SK-N-MC (cell line): ENCODE measurements at regions not wholly inside any gene's neighbourhood (a gene's known extent, or its start where the extent isn't known, plus 50 kb on each side); places are given as distances from the start of the nearest gene placed in this dataset.
"Not testable (repeated sequence)": the region's sequence is repeated elsewhere in the genome, so short reads cannot be mapped to it uniquely, and the experiment has no call there.

Experiments used
- DNase-seq: peaks from one replicate; pipeline ENCODE4 v3.0.0-alpha.2; 2011; ENCODE audit warnings: low read depth, low spot score
- H3K27ac ChIP-seq: fragments of 200-600 bp; sonication (generic); 2 replicates; pipeline ENCODE4 v1.5.1; 2016; ENCODE audit warnings: mixed run types
- H3K36me3 ChIP-seq: fragments of 200-600 bp; sonication (generic); 2 replicates; pipeline ENCODE4 v1.6.1; 2017; ENCODE audit warnings: antibody characterized with exemption, low read length, mixed read lengths; ENCODE audit not compliant: insufficient read depth
- H3K4me3 ChIP-seq: fragments of 200-600 bp; sonication (generic); 2 replicates; pipeline ENCODE4 v1.5.1; 2016
- H3K9ac ChIP-seq: fragments of 200-600 bp; sonication (generic); 2 replicates; pipeline ENCODE4 v1.8.0; 2017; ENCODE audit warnings: mixed run types, mixed read lengths; ENCODE audit not compliant: insufficient read length
- H3K9me3 ChIP-seq: fragments of 200-600 bp; sonication (generic); 2 replicates; pipeline ENCODE4 v1.6.1; 2017; ENCODE audit warnings: low read depth, mild to moderate bottlenecking, antibody characterized with exemption, low read length, moderate library complexity, mixed read lengths
- EZH2 ChIP-seq: fragments of 200-600 bp; sonication (generic); IDR thresholded peaks from one replicate; pipeline ENCODE4 v1.6.1; 2017; ENCODE audit warnings: antibody characterized with exemption
- FOXP2 ChIP-seq: optimal IDR thresholded peaks from 2 replicates; pipeline ENCODE3; 2011; ENCODE audit warnings: mild to moderate bottlenecking, moderate library complexity; ENCODE audit not compliant: insufficient read depth; ENCODE audit errors: extremely low read length, control extremely low read depth
- POLR2AphosphoS5 ChIP-seq: IDR thresholded peaks from 2 replicates; pipeline ENCODE4 v1.6.1; 2012; ENCODE audit warnings: mild to moderate bottlenecking, low read depth, low read length, borderline replicate concordance

DNA sequence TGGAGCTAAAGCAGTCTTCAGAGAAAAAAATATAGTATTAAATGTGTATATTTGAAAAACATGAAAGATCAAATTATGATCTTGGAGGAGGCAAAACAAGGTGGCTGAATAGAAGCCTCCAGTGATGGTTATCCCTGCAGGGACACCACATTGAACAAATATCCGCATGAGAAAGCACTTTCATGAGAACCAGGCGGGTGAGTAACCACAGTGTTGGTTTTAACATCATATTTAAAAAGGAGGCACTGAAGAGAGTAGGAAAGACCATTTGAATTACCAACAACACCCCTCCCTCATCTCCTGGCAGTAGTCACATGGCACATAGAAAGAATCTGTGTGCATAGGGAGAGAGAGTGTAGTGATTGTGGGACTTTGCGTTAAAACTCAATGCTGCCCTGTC, 759.6 kb upstream of the NRXN1 start:
- Histone ChIP-seq H3K4me3 (no peak overlapping the region), H3K36me3 (no peaks in the 10 kb centered on the region), H3K9me3 (no peaks in the 10 kb centered on the region), H3K9ac (no peak overlapping the region), H3K27ac (no peak overlapping the region)
- TF ChIP-seq FOXP2 (no peak), POLR2AphosphoS5 (no peak), EZH2 (no peak)
- DNase-seq = no peak

DNA sequence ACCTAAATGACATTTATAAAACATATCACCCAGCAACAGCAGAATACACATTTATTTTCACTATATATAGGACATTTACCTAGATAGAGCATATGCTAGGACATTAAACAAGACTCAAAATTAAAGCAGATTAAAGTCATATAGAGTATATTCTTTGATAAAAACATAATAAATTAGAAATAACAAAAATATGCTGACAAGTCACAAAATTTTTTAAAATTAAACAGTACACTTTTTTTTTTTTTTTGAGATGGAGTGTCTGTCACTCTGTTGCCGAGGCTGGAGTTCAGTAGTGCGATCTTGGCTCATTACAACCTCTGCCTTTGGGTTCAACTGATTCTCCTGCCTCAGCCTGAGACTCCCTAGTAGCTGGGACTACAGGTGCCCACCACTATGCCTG, 758.9 kb upstream of the NRXN1 start:
- no peak for TF ChIP-seq EZH2
- TF ChIP-seq POLR2AphosphoS5 = no peak
- no peak for TF ChIP-seq FOXP2
- DNase-seq = no peak
- Histone ChIP-seq H3K27ac (no peak overlapping the region), H3K36me3 (no peaks in the 10 kb centered on the region), H3K9ac (no peak overlapping the region), H3K4me3 (no peak overlapping the region), H3K9me3 (no peaks in the 10 kb centered on the region)

DNA sequence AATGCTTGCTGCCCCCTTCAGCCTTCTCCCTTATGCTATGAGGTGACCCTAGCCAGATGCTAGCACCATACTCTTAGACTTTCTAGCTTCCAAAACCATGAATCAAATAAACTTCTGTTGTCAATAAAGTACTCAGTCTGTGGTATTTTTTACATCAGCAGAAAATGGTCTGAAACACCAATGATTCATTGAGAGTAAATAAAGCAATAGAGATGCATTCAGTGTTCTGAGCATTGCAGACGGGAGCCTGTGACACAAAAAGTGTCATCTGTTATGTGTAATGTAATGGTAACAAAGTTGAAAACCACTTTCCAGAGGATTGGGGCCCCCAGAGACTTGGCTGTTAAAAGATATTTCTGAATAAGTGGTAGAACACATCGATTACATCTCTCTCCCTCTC, 758.0 kb upstream of the NRXN1 start:
- no peaks in the 10 kb centered on the region for H3K9me3 ChIP-seq
- no peak for DNase-seq
- H3K27ac ChIP-seq = no peak overlapping the region
- TF ChIP-seq POLR2AphosphoS5 (no peak), EZH2 (no peak), FOXP2 (no peak)
- no peak overlapping the region for H3K4me3 ChIP-seq
- H3K36me3 ChIP-seq = no peaks in the 10 kb centered on the region
- no peak overlapping the region for H3K9ac ChIP-seq

DNA sequence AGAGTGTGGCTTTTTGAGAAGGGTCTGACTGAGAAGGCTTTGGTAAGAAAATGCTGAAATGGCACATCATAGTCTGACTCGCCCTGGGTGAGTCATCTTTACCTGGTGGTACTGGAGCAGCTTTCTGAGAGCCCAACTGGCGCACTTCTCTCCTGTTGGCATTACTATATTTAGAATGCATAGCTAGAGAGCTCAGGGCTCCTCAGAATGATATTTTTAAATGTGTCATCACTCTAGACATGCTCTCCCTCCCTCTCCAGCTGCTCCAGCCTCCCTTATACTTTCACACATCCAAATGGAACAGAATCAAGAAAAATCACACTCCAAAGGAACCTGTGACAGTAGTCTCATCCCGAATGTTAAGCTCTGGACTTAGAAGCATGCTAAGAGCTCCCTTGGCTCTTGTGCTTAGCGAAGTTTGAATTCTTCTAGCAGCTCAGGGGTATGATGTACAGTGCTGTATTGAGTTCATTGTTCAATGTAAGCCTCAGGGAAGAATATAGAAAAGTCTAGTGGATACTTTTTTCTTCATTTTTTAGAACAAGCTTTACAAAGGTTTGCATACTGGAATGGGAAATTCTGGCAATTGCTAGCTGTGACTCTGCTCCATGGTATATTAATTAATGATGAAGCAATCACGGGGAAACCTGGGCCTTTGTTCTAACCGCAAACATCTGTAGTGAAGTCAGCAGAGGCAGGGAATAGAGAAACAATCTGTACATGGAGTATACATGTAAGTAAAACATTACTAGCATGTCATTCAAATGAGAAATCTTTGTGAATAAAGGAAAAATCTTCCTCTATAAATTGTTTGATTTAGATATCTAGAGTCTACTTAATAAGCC, 751.2 kb upstream of the NRXN1 start:
- no peak overlapping the region for H3K9ac ChIP-seq
- no peak overlapping the region for H3K27ac ChIP-seq
- H3K9me3 ChIP-seq = no peaks in the 10 kb centered on the region
- no peaks in the 10 kb centered on the region for H3K36me3 ChIP-seq
- H3K4me3 ChIP-seq = no peak overlapping the region
- TF ChIP-seq EZH2 (no peak), FOXP2 (no peak), POLR2AphosphoS5 (no peak)
- no peak for DNase-seq

DNA sequence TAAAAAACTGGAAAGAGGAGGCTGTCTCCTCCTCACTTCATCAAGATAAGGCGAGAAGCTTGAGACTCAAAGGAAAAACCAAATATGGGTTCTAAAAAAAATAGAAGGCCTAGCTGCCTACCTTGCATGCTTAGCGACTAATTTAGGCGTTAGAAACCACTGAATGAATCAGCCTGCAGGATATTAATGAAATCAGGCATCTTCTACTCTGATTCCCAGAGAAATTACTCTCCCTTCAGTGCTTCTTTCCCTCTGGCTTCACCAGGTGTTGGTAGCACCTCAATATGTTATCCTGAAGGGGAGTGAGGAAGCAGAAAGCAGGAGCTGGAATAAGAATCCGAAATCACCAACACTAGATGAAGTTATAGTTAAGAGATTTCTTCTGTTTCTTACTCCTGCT, 749.8 kb upstream of the NRXN1 start:
- TF ChIP-seq FOXP2 (no peak), POLR2AphosphoS5 (no peak), EZH2 (no peak)
- no peak overlapping the region for H3K9ac ChIP-seq
- no peak for DNase-seq

DNA sequence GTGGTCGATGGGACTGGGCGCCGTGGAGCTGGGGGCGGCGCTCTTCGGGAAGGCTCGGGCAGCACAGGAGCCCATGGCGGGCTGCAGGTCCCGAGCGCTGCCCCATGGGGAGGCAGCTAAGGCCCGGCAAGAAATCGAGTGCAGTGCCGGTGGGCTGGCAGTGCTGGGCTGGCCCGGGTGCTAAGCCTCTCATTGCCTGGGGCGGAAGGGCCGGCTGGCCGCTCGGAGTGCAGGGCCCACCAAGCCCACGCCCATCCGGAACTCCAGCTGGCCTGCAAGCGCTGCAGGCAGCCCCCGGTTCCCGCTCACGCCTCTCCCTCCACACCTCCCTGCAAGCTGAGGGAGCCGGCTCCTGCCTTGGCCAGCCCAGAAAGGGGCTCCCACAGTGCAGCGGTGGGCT, 748.4 kb upstream of the NRXN1 start:
- no peak overlapping the region for H3K27ac ChIP-seq
- no peak overlapping the region for H3K4me3 ChIP-seq
- TF ChIP-seq POLR2AphosphoS5 (no peak), EZH2 (no peak), FOXP2 (no peak)
- no peak for DNase-seq
- no peaks in the 10 kb centered on the region for H3K9me3 ChIP-seq
- no peak overlapping the region for H3K9ac ChIP-seq
- no peaks in the 10 kb centered on the region for H3K36me3 ChIP-seq

More for the DNA sequence above, 749.8 kb upstream of the NRXN1 start:
- Histone ChIP-seq H3K4me3 (no peak overlapping the region), H3K27ac (no peak overlapping the region), H3K9me3 (no peaks in the 10 kb centered on the region), H3K36me3 (no peaks in the 10 kb centered on the region)

DNA sequence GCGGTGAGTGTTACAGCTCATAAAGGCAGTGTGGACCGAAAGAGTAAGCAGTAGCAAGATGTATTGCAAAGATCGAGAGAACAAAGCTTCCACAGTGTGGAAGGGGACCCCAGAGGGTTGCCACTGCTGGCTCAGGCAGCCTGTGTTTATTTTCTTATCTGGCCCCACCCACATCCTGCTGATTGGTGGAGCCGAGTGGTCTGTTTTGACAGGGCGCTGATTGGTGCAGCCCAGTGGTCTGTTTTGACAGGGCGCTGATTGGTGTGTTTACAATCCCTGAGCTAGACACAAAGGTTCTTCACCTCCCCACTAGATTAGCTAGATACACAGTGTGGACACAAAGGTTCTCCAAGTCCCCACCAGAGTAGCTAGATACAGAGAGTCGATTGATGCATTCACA, 747.8 kb upstream of the NRXN1 start:
- H3K9me3 ChIP-seq, H3K36me3 ChIP-seq, H3K4me3 ChIP-seq, H3K27ac ChIP-seq, DNase-seq, H3K9ac ChIP-seq: not testable (repeated sequence)

DNA sequence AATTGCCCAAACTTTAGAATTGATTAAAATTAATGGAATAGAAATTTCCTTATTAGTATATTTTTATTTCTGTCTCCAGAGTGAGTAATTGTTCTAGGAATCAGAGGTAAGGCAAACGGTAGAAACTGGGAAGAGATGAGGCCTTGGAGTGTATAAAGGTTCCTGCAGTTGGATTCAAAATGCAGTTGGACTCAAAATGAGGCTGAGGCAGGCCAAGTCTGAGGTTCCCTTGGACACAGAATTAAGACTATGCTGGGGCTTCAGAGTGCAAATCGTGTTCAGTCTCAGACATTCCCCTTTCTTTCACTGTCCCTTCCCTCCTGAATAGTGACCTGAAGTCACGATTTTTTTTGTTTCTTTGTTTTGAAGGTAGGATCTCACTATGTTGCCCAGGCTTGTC, 746.9 kb upstream of the NRXN1 start:
- H3K36me3 ChIP-seq = no peaks in the 10 kb centered on the region
- DNase-seq = no peak
- no peak overlapping the region for H3K9ac ChIP-seq
- no peak overlapping the region for H3K27ac ChIP-seq
- no peak for TF ChIP-seq EZH2
- no peak for TF ChIP-seq FOXP2
- TF ChIP-seq POLR2AphosphoS5 = no peak
- H3K4me3 ChIP-seq = no peak overlapping the region
- H3K9me3 ChIP-seq = no peaks in the 10 kb centered on the region

DNA sequence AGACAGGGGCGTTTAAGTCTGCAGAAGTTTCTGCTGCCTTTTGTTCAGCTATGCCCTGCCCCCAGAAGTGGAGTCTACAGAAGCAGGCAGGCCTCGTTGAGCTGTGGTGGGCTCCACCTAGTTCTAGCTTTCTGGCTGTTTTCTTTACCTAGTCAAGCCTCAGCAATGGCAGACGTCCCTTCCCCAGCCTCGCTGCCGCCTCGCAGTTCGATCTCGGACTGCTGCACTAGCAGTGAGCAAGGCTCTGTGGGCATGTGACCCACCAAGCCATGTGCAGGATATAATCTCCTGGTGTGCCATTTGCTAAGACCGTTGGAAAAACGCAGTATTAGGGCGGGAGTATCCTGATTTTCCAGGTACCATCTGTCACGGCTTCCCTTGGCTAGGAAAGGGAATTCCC, 742.7 kb upstream of the NRXN1 start:
- H3K27ac ChIP-seq, H3K36me3 ChIP-seq, H3K4me3 ChIP-seq, H3K9ac ChIP-seq, DNase-seq, H3K9me3 ChIP-seq: not testable (repeated sequence)

DNA sequence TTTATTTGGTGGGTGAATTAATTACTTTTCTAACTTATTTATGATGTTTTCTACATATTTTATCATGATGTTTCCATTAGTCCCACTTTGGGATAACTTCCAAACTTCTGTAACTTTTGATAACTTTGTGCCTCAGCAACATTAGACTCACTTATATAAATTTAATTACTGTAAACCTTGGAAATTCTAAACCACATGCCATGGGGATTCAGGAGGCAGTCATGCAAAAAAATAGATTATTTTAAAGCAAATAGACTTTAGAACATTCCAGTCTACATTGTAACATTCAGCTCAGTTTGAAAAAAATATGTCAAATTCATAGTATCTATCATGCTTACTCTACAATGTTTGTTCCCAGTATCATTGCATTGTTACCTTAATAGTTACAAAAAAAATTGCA, 728.5 kb upstream of the NRXN1 start:
- no peaks in the 10 kb centered on the region for H3K9me3 ChIP-seq
- H3K36me3 ChIP-seq = no peaks in the 10 kb centered on the region
- TF ChIP-seq EZH2 = no peak
- no peak for TF ChIP-seq FOXP2
- no peak for TF ChIP-seq POLR2AphosphoS5
- H3K27ac ChIP-seq = no peak overlapping the region
- H3K4me3 ChIP-seq = no peak overlapping the region
- H3K9ac ChIP-seq = no peak overlapping the region
- no peak for DNase-seq
